Astrocyte (in vitro differentiated cells and primary cell): ENCODE measurements at regions not wholly inside any gene's neighbourhood (a gene's known extent, or its start where the extent isn't known, plus 50 kb on each side); places are given as distances from the start of the nearest gene placed in this dataset.

ENCODE experiments used
- DNase-seq: peaks from one replicate; pipeline ENCODE4 v3.0.0-alpha.2; 2010; ENCODE audit warnings: low read depth
- FAIRE-seq: peaks from 2 replicates; lab custom pipeline; 2011; peaks lifted over from hg19 to GRCh38; lab: Jason Lieb, UNC
- H2AFZ ChIP-seq: 2 replicates; pipeline ENCODE4 v1.6.0; 2012; ENCODE audit warnings: low read depth, low read length, inconsistent platforms
- H3K27ac ChIP-seq: 2 replicates; pipeline ENCODE4 v1.5.1; 2011; ENCODE audit warnings: low read depth, low read length, inconsistent platforms
- H3K27me3 ChIP-seq: 2 replicates; pipeline ENCODE4 v1.6.0; 2011; ENCODE audit warnings: low read length, inconsistent platforms; ENCODE audit not compliant: insufficient read depth
- H3K36me3 ChIP-seq: 2 replicates; pipeline ENCODE4 v1.5.1; 2011; ENCODE audit warnings: low read length, inconsistent platforms; ENCODE audit not compliant: insufficient read depth
- H3K4me1 ChIP-seq: 2 replicates; pipeline ENCODE4 v1.5.1; 2011; ENCODE audit warnings: low read length, inconsistent platforms; ENCODE audit not compliant: insufficient read depth
- H3K4me2 ChIP-seq: 2 replicates; pipeline ENCODE4 v1.6.0; 2012; ENCODE audit warnings: low read length, inconsistent platforms
- H3K4me3 ChIP-seq: 2 replicates; pipeline ENCODE4 v1.5.1; 2011; ENCODE audit warnings: low read depth, mild to moderate bottlenecking, low read length, inconsistent platforms; ENCODE audit not compliant: insufficient read depth
- H3K79me2 ChIP-seq: 2 replicates; pipeline ENCODE4 v1.6.0; 2012; ENCODE audit warnings: mild to moderate bottlenecking, low read length, inconsistent platforms; ENCODE audit not compliant: insufficient read depth
- H3K9ac ChIP-seq: 2 replicates; pipeline ENCODE4 v1.6.0; 2012; ENCODE audit warnings: mild to moderate bottlenecking, low read length, inconsistent platforms
- H3K9me3 ChIP-seq: 2 replicates; pipeline ENCODE4 v1.5.1; 2012; ENCODE audit warnings: low read depth, mild to moderate bottlenecking, low read length, inconsistent platforms; ENCODE audit not compliant: insufficient read depth
- H4K20me1 ChIP-seq: 2 replicates; pipeline ENCODE4 v1.6.0; 2012; ENCODE audit warnings: low read length, inconsistent platforms; ENCODE audit not compliant: insufficient read depth
- H3K27ac Mint-ChIP-seq: one replicate; pipeline ENCODE4 v1.8.0; 2021; ENCODE audit warnings: mild to moderate bottlenecking, mixed read lengths; ENCODE audit not compliant: unreplicated experiment
- H3K27me3 Mint-ChIP-seq: one replicate; pipeline ENCODE4 v1.8.0; 2021; ENCODE audit warnings: low read depth, mixed read lengths; ENCODE audit not compliant: unreplicated experiment
- H3K36me3 Mint-ChIP-seq: one replicate; pipeline ENCODE4 v1.8.0; 2021; ENCODE audit warnings: low read depth, mixed read lengths; ENCODE audit not compliant: unreplicated experiment
- H3K4me1 Mint-ChIP-seq: one replicate; pipeline ENCODE4 v1.8.0; 2021; ENCODE audit warnings: low read depth, mixed read lengths; ENCODE audit not compliant: unreplicated experiment
- H3K4me3 Mint-ChIP-seq: one replicate; pipeline ENCODE4 v1.8.0; 2021; ENCODE audit warnings: mild to moderate bottlenecking, moderate library complexity, mixed read lengths; ENCODE audit not compliant: unreplicated experiment
- H3K9me3 Mint-ChIP-seq: one replicate; pipeline ENCODE4 v1.8.0; 2021; ENCODE audit warnings: mild to moderate bottlenecking, mixed read lengths; ENCODE audit not compliant: unreplicated experiment
- CTCF ChIP-seq: IDR thresholded peaks from 2 replicates; pipeline ENCODE4 v1.5.1; 2011; ENCODE audit warnings: low read depth, mild to moderate bottlenecking, inconsistent platforms, low read length, moderate library complexity; ENCODE audit not compliant: insufficient read depth
- EZH2 ChIP-seq: IDR thresholded peaks from 2 replicates; pipeline ENCODE4 v1.6.1; 2012; ENCODE audit warnings: mild to moderate bottlenecking, low read length, inconsistent platforms; ENCODE audit not compliant: insufficient read depth

GRCh38 chr13:19103140-19103539, 78.5 kb downstream of the TUBA3C start:
- Histone ChIP-seq H3K4me2 (no peak overlapping the region), H3K9ac (no peak overlapping the region), H4K20me1 (no peaks in the 10 kb centered on the region), H3K27me3 (no peaks in the 10 kb centered on the region), H3K27ac (no peak overlapping the region), H3K4me1 (no peaks in the 10 kb centered on the region), H3K36me3 (no peaks in the 10 kb centered on the region), H2AFZ (no peak overlapping the region), H3K9me3 (no peaks in the 10 kb centered on the region), H3K79me2 (no peaks in the 10 kb centered on the region), H3K4me3 (no peak overlapping the region)
- Mint-ChIP-seq H3K36me3 (no peaks in the 10 kb centered on the region), H3K27me3 (no peaks in the 10 kb centered on the region), H3K9me3 (no peaks in the 10 kb centered on the region), H3K27ac (no peak overlapping the region), H3K4me3 (no peak overlapping the region), H3K4me1 (no peaks in the 10 kb centered on the region)
- FAIRE-seq (no peak), DNase-seq (no peak)
- no peak for TF ChIP-seq CTCF
- no peak for TF ChIP-seq EZH2

GRCh38 chr13:19093369-19093768, 88.3 kb downstream of the TUBA3C start:
- no peak overlapping the region for H3K4me2 ChIP-seq
- H3K27ac ChIP-seq, result no peak overlapping the region
- no peak for DNase-seq
- H3K4me1 ChIP-seq, result no peaks in the 10 kb centered on the region
- no peak overlapping the region for H3K9ac ChIP-seq
- no peaks in the 10 kb centered on the region for H4K20me1 ChIP-seq
- no peak overlapping the region for H3K27ac Mint-ChIP-seq
- H3K4me3 Mint-ChIP-seq, result no peak overlapping the region
- no peaks in the 10 kb centered on the region for H3K4me1 Mint-ChIP-seq
- no peak for FAIRE-seq
- peaks cover 9% of the 10 kb centered on the region for H3K9me3 ChIP-seq
- H3K4me3 ChIP-seq, result no peak overlapping the region
- H3K27me3 Mint-ChIP-seq, result no peaks in the 10 kb centered on the region
- H3K79me2 ChIP-seq, result no peaks in the 10 kb centered on the region
- no peaks in the 10 kb centered on the region for H3K36me3 ChIP-seq
- no peaks in the 10 kb centered on the region for H3K36me3 Mint-ChIP-seq
- peaks cover 16% of the 10 kb centered on the region for H3K9me3 Mint-ChIP-seq
- H3K27me3 ChIP-seq, result no peaks in the 10 kb centered on the region
- no peak overlapping the region for H2AFZ ChIP-seq
- TF ChIP-seq EZH2 (no peak), CTCF (no peak)

- H3K36me3 ChIP-seq, result no peaks in the 10 kb centered on the region
- H3K79me2 ChIP-seq, result no peaks in the 10 kb centered on the region
- DNase-seq (no peak), FAIRE-seq (no peak)
- Mint-ChIP-seq H3K36me3 (no peaks in the 10 kb centered on the region), H3K4me1 (no peaks in the 10 kb centered on the region), H3K9me3 (peaks cover 10% of the 10 kb centered on the region), H3K27me3 (no peaks in the 10 kb centered on the region), H3K4me3 (no peak overlapping the region), H3K27ac (no peak overlapping the region)
- TF ChIP-seq EZH2, result no peak
- no peak for TF ChIP-seq CTCF
- H3K27me3 ChIP-seq, result no peaks in the 10 kb centered on the region
- H3K9me3 ChIP-seq, result peaks cover 9% of the 10 kb centered on the region
- no peaks in the 10 kb centered on the region for H4K20me1 ChIP-seq
- H3K4me3 ChIP-seq, result no peak overlapping the region
- H2AFZ ChIP-seq, result no peak overlapping the region
- no peaks in the 10 kb centered on the region for H3K4me1 ChIP-seq
- no peak overlapping the region for H3K9ac ChIP-seq
- no peak overlapping the region for H3K4me2 ChIP-seq
- H3K27ac ChIP-seq, result no peak overlapping the region
Observed at GRCh38 chr13:19090495-19090894, 91.1 kb downstream of the TUBA3C start.
